Right ventricle myocardium inferior (tissue), 1 donor: ENCODE measurements at regions not wholly inside any gene's neighbourhood (a gene's known extent, or its start where the extent isn't known, plus 50 kb on each side); places are given as distances from the start of the nearest gene placed in this dataset. TPM values are rescaled to one million over a fixed set of nuclear protein-coding genes. Genes with fewer than 3 reads are reported as not detected.

Experiments used
- microRNA-seq: library from miRNA; unstranded; fragments of <30 nt; microRNA quantifications from one replicate; pipeline ENCODE4 v1.2.0, GENCODE V29; 2020
- donor health status: DM: no; HTN: yes; CAD: no; lungs with severe emphysema.

Small RNA genes lying in the stretch of these regions (microRNA-seq; reads per million reads assigned to microRNA genes)
- gene MIR3156-3 = not detected
